GM18505 (cell line): ENCODE measurements at regions not wholly inside any gene's neighbourhood (a gene's known extent, or its start where the extent isn't known, plus 50 kb on each side); places are given as distances from the start of the nearest gene placed in this dataset.

Experiments used
- ATAC-seq: cut with Tn5 transposase; IDR thresholded peaks from one replicate; pipeline ENCODE4 v1.9.1; 2021; ENCODE audit not compliant: unreplicated experiment
- POLR2A ChIP-seq: IDR thresholded peaks from 4 replicates; pipeline ENCODE4 v1.6.1; 2011; ENCODE audit warnings: borderline replicate concordance; ENCODE audit not compliant: insufficient read depth, insufficient read length; ENCODE audit errors: extremely low read depth

DNA sequence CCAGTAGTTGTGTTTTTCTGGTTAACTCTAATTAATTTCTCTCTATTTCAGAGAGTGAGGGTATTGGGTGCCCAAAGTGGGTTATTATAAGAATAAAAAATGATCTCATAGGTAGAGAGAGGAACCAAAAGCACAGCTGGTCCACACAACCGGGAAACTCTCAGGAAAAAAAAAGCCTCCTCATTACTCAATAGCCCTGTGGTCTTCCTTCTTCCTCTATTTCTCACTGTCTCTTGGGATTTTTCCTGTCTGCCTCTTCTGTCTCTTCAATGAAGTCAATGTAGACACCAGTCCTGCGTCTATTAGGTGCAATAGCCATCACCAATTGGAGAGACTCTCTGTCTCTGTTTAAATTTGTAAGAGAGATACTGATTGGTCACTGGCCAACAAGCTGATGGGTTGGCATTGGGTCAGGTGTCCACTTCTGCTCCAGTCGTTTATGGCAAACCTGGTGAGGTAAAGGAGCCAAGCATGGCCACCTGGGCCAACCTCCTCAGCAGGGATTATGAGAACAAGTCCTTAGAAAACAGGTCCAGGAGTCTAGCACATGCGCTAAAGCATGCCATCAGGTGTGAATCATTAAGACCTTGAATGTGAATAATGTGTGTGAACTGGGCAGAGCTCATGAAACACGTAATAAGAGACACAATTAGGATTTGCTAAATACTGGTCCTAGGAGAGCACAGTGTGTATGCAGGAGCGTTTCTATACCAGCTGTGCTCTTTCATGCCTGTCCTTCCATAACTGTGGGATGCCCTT lies 443.0 kb upstream of the RUNX1 start:
- no peak for TF ChIP-seq POLR2A
- ATAC-seq = no peak

DNA sequence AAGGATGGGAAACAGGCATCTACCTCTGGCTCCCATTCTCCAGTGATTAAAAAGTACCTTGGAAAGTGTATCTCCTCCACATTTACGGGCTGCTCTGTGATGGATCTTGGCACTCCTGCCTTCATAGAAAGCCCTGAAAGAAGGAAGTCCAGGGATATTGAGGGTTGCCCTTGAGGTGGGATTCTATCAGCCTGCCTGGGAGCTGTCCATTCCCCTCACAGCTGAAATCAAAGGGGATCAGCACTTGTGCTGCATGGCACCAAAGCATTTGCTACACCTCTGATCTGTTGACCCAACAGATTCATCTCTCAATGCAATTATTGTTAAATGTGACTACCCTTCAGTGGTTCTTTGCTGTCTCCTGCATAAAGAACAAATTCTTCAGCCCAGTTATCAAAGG lies 442.0 kb upstream of the RUNX1 start:
- no peak for TF ChIP-seq POLR2A

DNA sequence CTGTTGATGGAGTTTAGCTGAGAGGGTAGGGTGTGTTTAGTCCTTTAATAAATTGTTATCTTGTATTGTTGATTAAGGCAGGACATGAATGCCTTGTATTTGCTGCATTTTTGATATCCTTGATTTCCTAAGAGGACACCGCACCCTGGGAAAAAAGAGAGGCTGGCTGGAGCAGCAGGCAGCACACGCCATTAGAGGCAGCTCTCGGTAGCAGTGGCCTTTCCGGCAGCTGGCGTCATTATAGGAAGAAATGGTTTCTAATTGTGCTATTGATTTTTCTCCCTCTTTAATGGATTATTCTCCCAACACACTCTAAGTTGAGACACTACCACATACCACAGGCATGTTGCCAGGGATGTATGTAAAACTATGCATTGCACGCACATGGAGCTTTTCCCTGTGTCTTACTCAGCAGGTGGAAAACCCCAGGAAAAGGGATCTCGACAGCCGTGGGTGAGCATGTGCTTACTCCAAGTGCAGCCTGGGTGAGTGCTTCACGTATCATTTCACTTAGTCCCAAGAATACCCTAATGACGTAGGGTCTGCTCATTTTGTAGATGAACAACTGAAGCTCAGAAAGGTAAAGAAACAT lies 440.4 kb upstream of the RUNX1 start:
- TF ChIP-seq POLR2A = no peak
- no peak for ATAC-seq

More for the DNA sequence above, 442.0 kb upstream of the RUNX1 start:
- no peak for ATAC-seq

DNA sequence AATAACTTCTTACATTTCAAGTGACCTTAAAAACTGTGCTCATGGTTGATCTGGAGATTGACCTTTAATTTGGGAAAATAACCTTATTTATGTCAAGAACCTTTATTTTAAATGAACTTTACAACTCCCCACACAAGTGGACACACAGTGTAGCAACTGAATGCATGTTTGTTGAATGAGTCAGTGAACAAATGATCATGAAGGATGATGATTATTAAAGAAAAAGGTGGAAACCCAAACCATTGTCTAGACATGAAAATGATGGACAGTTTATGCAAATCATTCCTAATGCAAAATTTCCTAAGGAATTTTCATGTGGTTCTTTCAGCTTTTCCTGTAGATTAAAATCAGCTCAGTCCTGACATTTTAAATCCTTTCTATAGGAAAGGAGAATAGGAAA lies 439.8 kb upstream of the RUNX1 start:
- ATAC-seq = no peak
- no peak for TF ChIP-seq POLR2A

DNA sequence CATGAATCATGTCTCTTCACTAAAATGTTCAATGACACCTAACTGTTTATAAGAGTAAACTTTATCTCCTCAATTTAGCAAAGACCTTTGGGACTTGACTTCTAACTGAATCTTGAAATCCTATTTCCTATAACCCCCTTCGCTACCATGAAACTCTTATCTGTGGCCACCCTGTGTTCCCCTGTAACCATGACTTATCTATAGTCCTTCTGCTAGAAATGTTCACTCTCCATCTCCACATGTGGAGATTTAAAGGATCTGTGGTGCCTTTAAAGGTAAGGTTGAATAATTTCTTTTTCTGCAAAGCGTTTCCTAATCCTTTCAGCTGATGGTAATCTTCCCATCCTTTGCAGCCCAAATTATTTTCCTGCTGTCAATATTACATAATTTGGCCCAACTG lies 436.3 kb upstream of the RUNX1 start:
- no peak for ATAC-seq
- no peak for TF ChIP-seq POLR2A

DNA sequence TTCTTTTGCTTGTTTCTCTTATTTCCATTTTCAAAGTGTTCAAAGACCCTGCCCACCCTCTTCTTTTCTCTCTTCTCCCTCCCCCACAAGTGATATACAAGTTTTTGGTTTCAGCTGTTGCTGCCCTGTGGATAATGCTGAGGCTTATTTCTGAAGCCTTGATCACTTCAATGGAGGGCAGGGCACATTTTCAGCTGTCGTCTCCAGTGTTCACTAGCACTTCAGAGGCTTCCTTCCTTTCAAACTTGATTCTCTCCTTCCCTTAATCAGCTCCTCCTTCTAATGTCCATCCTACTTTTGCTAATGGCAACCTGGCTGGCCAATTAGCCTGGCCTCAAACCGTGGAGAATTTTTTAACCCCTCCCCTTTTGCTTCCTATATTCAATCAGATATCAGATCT lies 435.7 kb upstream of the RUNX1 start:
- ATAC-seq = no peak
- TF ChIP-seq POLR2A = no peak

DNA sequence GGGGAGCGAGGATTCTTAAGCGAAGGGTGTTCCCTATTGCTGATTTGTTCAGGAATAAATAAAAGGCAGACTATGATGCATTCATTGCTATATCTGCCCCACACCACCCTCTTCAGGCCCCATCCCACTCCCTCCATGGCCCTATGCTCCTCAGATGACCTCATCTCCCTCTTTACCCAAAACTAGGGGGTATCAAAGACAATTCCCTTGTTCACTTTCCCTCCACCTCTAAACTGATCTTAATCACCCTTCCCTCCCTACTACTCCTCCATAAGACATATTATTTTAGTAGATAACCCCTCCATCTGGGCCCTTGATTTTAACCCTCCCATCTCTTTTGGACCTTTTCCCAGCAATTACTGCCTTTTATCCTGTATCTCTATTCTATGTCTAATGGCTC lies 434.9 kb upstream of the RUNX1 start:
- no peak for ATAC-seq
- no peak for TF ChIP-seq POLR2A

DNA sequence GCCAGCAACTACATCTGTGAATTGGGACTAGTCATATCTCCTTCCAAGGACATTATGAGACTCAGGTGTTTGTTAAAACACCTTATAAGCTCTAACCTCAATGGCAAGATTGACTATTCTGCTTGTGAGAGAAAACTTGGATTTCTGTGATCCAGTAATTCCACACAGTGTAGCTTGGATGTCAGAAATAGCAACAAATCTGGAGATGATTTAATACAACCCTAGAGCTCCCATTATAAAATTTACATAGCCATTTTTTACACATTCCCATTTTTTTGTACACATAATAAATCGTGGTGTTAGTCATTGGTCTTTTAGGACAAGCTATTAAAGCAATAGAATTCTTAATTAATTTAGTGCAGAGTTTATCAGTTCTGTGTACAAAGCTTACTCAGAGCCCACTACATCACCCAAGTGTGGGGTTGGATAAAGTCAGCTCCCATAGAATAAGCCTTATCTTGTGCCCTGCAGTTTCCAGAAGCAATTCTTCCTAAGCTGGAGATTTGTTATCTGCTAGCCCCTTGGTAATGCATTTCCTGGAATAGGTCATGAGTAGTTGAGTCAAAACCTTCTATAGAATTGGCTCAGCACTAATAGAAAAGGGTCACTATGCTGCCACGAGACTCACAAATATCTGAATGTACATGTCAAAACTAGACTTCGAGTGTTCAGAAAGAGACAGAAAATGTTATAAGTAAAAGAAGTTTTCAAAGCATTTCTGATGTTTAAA lies 434.0 kb upstream of the RUNX1 start:
- ATAC-seq = no peak
- TF ChIP-seq POLR2A = no peak

DNA sequence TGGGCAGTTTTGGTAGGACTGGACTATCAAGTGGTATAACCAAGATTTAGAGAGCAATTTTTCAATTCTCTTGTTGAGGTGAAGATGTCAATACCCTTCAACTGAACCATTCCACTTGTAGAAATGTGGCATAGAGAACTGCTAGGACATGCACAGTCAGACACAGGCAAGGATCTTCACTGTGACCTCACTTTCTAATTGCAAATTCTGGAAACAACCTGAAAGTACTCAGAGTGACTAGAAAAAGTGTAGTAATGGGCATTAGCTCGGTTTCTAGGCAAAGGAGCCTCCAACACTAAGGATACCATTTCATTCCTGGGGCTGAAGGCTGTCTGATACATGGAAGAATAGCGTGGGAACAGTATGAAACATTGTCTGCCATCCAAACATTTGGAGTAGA lies 433.0 kb upstream of the RUNX1 start:
- TF ChIP-seq POLR2A = no peak

DNA sequence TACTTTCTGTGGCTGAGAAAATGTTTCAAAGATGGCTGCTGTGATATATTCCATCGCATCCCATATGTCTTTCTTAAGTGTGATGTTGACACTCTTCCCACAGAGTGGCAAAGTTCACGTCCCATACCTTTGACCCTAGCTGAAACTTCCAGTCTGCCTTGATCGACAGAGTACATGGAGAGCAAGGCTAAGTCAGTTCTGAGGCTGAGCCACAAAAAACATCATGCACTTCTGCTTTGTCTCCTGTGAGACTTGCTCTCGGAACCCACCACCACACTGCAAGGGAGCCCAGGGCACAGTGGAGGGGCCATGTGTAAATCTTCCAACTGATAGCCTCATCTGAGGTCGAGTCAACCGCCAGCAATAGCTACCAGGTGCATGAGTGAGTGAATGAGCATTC lies 431.9 kb upstream of the RUNX1 start:
- ATAC-seq = no peak

More for the DNA sequence above, 433.0 kb upstream of the RUNX1 start:
- ATAC-seq = no peak

DNA sequence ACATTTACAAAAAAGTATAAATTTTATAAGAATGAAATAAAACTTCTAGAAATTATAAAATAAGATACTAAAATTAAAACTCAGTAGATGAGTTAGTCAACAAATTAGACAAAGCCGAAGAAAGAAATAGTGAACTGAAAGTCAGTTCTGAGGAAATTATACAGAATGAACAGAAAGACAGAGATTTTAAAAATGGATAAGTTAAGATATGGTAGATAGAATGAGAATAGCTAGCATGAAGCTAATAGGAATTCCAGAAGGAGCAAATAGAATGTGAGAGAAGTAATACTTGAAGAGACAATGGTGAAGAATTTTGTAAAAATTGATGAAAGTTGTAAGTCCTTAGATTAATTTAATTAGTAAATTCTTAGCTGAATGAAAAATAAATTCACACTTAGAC lies 430.4 kb upstream of the RUNX1 start:
- ATAC-seq = no peak

More for the DNA sequence above, 431.9 kb upstream of the RUNX1 start:
- TF ChIP-seq POLR2A = no peak

DNA sequence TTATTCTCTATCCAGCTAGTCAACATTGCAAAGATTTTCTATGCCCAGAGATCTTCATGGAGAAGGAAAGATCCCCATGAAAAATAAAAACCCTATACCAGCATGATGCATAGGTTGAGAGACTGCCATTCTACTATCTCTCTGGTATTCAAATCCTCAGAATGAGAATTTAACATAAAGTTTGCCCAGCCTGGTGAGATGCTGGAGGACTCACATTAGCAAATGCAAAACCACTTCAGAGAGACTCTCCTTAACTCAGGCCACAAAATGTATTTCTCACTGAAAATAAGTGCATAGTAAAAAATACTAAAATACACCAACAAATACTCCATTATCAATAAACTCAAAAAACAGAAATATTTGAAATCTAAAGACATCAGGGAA lies 430.0 kb upstream of the RUNX1 start:
- TF ChIP-seq POLR2A = no peak
- ATAC-seq = no peak

More for the DNA sequence above, 430.4 kb upstream of the RUNX1 start:
- TF ChIP-seq POLR2A = no peak

DNA sequence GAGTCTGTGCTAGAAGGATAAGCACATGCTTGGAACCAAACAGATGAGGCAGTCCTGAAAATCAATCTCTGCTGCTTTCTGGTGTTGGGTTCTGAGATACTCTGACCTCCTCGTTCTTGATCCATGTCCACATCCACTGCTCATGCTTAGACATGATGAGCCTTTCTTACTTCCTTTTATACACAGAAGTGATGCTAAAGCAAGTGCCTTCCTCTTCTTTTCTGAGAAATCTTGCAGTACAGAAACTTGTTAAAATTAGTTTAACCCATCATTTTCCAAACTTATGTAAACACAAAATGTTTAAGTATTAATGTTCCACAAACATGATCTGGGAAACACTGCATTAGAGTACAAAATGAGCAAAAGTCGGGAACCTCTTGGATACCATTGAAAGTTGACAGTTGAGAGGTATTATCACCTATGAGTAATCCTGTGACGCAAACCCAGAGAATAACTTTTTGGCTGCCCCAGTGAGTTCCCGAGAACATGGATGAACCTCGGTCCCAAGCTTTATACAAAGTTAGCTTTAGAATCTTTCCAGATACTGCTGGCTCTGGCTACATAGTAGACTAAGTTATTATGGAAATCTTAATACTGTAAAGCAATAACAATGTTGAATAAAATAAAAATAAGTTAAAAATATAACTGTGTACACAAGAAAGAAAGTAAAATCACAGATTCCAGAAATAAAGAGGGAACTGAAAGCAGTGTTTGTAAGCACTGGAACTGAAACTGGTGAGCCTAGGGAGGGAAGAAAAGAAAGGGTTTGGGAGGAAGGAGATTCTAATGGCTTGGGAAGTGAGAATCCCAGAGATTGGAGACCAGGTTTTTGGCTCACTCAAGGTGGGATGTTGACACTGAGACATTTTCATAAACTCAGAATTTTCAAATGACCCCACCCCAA lies 429.3 kb upstream of the RUNX1 start:
- no peak for ATAC-seq
- TF ChIP-seq POLR2A = no peak

DNA sequence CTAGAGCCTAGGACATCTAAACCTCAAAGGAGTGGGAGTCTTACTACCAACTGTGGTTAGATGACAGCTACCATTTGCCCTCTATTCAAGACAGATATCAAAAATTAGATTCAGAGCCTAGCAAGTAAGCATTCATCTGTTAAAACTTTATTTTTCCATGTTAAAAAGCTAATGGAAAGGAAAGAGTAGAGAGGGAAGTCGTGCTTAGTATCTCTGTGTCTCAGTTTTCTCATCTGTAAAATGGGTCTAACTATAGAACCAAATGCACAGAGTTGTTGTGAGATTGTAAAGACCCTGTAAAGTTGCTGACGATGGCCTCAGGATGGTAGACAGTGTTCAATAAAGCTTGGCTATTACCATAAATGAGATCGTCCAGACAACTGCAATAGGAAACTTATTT lies 428.5 kb upstream of the RUNX1 start:
- no peak for TF ChIP-seq POLR2A
- no peak for ATAC-seq
